ENCODE measurements at regions not wholly inside any gene's neighbourhood (a gene's known extent, or its start where the extent isn't known, plus 50 kb on each side); places are given as distances from the start of the nearest gene placed in this dataset.

GRCh38 chr3:197427021-197427420, 128.6 kb upstream of the DLG1 start:
- Histone ChIP-seq H3K4me2 (ENCODE audit: low read length) (no peak overlapping the region), H3K79me2 (ENCODE audit: control insufficient read depth, low read length) (no peaks in the 10 kb centered on the region), H3K4me1 (ENCODE audit: control insufficient read depth, low read length) (no peaks in the 10 kb centered on the region), H4K20me1 (ENCODE audit: control insufficient read depth, insufficient read depth, low read depth, low read length) (no peaks in the 10 kb centered on the region), H3K36me3 (ENCODE audit: control insufficient read depth, low read length) (no peaks in the 10 kb centered on the region), H3K9me2 (replicated peaks; ENCODE audit: control insufficient read depth, low read length) (no peaks in the 10 kb centered on the region), H3K27me3 (ENCODE audit: control insufficient read depth, low read length) (peaks cover 32% of the 10 kb centered on the region), H3F3A (ENCODE audit: control insufficient read depth, insufficient read depth) (no peaks in the 10 kb centered on the region), H3K4me3 (ENCODE audit: low read length) (no peak overlapping the region), H3K27ac (ENCODE audit: low read depth, low read length) (no peak overlapping the region), H3K9me3 (ENCODE audit: control insufficient read depth, insufficient read depth, low read length) (no peaks in the 10 kb centered on the region)
- no peak for TF ChIP-seq CTCF (IDR thresholded peaks at IDR 0.05; ENCODE audit: low read depth, low read length, poor library complexity, severe bottlenecking)

GRCh38 chr3:197426121-197426566, 127.7 kb upstream of the DLG1 start:
- H3K27me3 ChIP-seq (ENCODE audit: control insufficient read depth, low read length) = peaks cover 26% of the 10 kb centered on the region
- no peaks in the 10 kb centered on the region for H3K9me3 ChIP-seq (ENCODE audit: control insufficient read depth, insufficient read depth, low read length)
- H3K4me3 ChIP-seq (ENCODE audit: low read length) = no peak overlapping the region
- no peak for TF ChIP-seq EZH2phosphoT487 (IDR thresholded peaks at IDR 0.05; ENCODE audit: borderline replicate concordance, low read length)
- no peak for TF ChIP-seq CTCF (IDR thresholded peaks at IDR 0.05; ENCODE audit: low read depth, low read length, poor library complexity, severe bottlenecking)
- no peaks in the 10 kb centered on the region for H4K20me1 ChIP-seq (ENCODE audit: control insufficient read depth, insufficient read depth, low read depth, low read length)
- no peaks in the 10 kb centered on the region for H3K9me2 ChIP-seq (replicated peaks; ENCODE audit: control insufficient read depth, low read length)
- H3K4me2 ChIP-seq (ENCODE audit: low read length) = no peak overlapping the region
- H3F3A ChIP-seq (ENCODE audit: control insufficient read depth, insufficient read depth) = no peaks in the 10 kb centered on the region
- no peaks in the 10 kb centered on the region for H3K36me3 ChIP-seq (ENCODE audit: control insufficient read depth, low read length)
- H3K4me1 ChIP-seq (ENCODE audit: control insufficient read depth, low read length) = no peaks in the 10 kb centered on the region
- no peak overlapping the region for H3K27ac ChIP-seq (ENCODE audit: low read depth, low read length)
- no peaks in the 10 kb centered on the region for H3K79me2 ChIP-seq (ENCODE audit: control insufficient read depth, low read length)

GRCh38 chr3:197425485-197426120, 127.2 kb upstream of the DLG1 start:
- H4K20me1 ChIP-seq (ENCODE audit: control insufficient read depth, insufficient read depth, low read depth, low read length) = no peaks in the 10 kb centered on the region
- no peaks in the 10 kb centered on the region for H3K36me3 ChIP-seq (ENCODE audit: control insufficient read depth, low read length)
- no peaks in the 10 kb centered on the region for H3K79me2 ChIP-seq (ENCODE audit: control insufficient read depth, low read length)
- no peak overlapping the region for H3K4me2 ChIP-seq (ENCODE audit: low read length)
- no peaks in the 10 kb centered on the region for H3K4me1 ChIP-seq (ENCODE audit: control insufficient read depth, low read length)
- TF ChIP-seq EZH2phosphoT487 (IDR thresholded peaks at IDR 0.05; ENCODE audit: borderline replicate concordance, low read length) = no peak
- TF ChIP-seq CTCF (IDR thresholded peaks at IDR 0.05; ENCODE audit: low read depth, low read length, poor library complexity, severe bottlenecking) = no peak
- H3K4me3 ChIP-seq (ENCODE audit: low read length) = no peak overlapping the region
- no peaks in the 10 kb centered on the region for H3K9me3 ChIP-seq (ENCODE audit: control insufficient read depth, insufficient read depth, low read length)
- peaks cover 21% of the 10 kb centered on the region for H3K27me3 ChIP-seq (ENCODE audit: control insufficient read depth, low read length)
- no peaks in the 10 kb centered on the region for H3K9me2 ChIP-seq (replicated peaks; ENCODE audit: control insufficient read depth, low read length)
- H3F3A ChIP-seq (ENCODE audit: control insufficient read depth, insufficient read depth) = no peaks in the 10 kb centered on the region
- H3K27ac ChIP-seq (ENCODE audit: low read depth, low read length) = no peak overlapping the region
